GM21515 (cell line): ENCODE measurements at regions not wholly inside any gene's neighbourhood (a gene's known extent, or its start where the extent isn't known, plus 50 kb on each side); places are given as distances from the start of the nearest gene placed in this dataset.

Source experiments
- ATAC-seq: cut with Tn5 transposase; IDR thresholded peaks from one replicate; pipeline ENCODE4 v1.9.1; 2021; ENCODE audit not compliant: unreplicated experiment

DNA sequence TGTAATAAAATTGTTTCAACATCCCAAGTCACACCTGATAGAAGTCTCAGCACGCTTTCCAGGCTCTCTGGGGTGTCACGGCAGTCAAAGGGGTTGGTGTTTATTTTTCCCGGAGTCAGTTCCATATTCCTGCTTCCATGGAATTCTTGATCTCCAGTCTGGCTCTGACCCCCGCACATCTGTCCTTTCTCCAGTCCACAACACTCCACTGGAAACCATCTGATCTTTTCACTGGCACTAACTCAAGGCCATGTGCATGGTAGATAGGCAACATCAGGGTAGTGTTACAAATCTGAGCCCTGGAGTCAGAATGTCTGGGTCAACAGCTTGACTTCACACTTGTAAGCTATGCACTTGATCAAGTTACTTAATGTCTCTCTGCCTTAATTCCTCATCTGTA lies 176.2 kb downstream of the WDR11 start:
- no peak for ATAC-seq

DNA sequence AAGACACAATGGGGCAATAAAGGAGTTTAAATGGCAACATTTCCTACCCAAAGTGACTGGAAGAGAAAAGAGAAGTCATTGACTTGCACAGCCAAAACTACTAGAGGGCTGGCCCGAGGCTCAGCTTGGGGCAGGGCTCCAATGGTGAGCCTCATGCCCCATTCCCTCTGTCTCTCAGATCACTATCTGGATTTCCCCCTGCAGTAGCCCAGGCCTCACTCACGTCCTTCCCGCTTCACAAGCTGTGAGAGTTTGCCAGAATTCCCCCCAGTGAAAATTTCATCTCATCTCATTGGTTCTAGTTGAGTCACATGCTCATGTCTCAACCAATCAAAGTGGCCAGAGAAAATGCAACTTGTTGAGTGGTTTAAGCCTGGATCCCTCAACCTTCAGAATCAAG lies 181.3 kb downstream of the WDR11 start:
- no peak for ATAC-seq

DNA sequence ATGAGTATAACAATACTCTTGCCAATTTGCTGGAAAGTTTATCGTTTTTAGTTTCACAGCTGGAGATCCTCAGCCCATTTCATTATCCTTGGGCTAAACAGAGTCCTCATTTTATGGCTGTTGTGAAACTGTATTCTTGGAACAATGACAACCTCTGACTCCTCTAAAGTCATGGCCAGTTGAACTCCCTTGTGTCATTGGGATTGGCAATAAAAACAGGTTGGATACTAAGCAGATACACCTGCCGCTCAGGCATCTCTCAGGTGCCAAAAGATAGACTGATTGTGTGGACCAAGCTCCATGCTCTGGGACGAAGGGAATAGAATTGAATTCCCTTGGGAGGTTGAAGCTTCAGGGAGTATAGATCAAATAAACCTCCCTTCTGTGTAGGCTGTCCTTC lies 182.2 kb downstream of the WDR11 start:
- ATAC-seq, result no peak

DNA sequence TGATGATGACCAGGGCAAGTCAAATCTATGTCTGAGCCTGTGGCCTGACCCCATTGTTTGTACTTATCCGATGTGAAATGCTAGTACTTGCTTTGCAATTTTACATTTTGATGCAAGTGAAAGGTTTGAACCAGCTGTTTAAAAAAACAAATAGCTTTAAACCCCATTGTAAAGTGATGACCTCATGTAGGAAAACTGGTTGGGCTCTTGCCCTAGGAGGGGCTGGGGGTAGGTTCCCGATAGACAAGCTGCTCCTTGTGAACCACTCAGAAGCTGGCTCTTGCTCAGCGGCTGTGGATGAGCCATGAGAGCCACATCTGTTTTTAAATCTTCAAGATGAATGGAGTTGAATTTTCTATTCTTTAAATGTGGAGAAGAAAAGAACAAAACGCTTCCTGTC lies 185.3 kb downstream of the WDR11 start:
- no peak for ATAC-seq

DNA sequence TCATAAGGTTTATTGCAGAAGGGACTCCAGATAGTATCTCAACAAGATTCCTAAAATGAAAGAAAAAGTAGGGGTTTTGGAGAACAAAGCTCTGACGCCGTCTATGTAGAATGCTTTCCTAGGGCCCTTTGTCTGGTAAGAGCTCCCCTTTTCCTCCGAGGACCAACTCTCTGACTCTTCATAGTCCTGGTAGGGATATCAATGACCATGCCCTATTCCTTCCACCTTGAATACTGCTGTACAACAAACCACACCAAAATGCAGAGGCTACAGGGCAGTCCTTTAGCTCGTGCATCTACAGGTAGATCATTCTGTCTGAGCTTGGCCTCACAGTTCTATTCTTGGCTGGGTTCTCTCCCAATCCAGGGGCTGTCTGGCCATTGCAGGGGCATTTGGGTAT lies 190.3 kb downstream of the WDR11 start:
- ATAC-seq, result no peak

DNA sequence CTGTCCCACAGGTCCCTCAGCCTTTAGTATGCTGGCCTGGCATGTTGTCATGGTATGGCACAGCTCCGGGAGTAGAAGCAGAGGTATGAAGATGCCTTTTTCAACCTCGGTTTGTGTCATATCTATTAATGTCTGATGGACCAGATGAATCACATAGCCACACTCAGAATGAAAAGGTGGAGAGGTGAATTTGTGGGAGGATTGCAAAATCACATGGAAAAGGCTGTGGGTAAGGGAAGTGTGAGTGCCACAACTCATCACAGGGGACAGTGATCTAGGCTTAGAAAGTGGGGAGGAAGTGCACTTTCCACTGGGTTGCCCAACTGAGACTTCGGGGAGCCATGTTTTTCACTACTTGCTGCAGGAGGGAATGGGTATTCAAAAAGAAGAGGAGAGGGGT lies 190.7 kb downstream of the WDR11 start:
- no peak for ATAC-seq

DNA sequence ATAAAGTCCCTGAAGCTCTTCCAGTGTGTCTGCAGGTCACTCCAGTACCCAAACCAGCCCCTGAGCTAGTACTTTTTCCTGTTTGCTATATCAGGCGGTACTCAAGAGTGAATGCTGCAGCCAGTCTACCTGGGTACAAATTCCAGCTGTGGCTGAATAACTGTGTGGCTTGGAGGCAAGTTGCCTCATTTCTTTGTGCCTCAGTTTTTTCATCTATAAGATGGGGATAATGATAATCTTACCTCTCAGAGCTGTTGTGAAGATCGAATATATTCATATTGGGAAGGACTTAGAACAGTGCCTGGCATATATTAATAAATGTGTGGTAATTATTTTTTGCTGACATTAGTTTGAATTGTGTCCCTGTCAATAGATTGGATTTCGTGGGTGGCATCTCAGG lies 191.2 kb downstream of the WDR11 start:
- no peak for ATAC-seq

DNA sequence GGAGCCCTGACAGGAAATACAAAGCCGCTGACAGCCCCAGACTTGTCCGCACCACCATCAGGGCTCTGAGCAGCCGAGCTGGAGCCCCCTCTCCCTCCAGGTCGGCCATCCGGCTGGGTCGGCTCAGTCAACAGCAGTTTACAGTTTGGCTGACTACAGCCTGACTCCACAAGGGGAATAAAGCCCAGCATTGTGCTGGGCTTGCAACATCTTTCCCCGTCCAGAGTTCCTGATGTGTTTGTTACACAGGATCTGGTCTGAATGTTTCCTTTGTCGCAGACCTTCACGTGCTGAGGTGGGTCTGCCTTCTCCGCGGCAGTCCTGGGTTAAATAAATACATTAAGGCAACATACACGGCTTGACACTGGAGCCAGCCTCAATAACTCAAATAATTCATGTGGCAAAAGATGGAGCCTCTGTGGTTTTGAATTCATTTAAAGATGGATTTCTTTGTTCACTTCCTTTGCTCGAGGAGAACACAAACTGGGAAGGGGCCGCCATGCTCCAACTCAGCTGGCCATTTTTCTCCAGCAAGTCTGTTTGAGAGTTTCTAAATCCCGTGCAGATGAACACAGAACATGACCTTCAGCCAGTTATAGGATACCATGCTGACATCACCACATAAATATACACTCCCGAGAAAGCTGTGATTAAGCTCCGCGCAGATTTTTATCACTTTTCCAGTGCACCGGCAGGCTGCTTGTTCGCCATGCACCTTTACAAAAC lies 192.1 kb downstream of the WDR11 start:
- no peak for ATAC-seq

DNA sequence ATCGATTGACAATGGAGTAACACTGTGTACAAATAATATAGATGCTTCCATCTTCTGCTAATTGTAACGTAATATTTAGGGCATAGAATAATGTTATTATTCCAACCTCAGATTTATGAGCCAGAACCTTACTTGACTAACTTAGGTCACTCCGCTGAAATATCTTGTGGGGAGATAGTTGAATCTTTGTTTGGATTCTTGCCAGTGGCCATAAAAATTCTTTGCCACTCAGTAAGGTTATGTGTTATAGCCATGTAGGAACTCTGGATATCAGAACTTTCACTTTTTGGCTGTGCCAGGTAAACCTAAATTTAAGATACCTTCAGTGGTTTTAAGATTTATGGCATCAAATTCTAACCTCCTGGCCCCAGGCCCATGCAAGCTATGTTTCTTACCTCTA lies 197.6 kb downstream of the WDR11 start:
- no peak for ATAC-seq

DNA sequence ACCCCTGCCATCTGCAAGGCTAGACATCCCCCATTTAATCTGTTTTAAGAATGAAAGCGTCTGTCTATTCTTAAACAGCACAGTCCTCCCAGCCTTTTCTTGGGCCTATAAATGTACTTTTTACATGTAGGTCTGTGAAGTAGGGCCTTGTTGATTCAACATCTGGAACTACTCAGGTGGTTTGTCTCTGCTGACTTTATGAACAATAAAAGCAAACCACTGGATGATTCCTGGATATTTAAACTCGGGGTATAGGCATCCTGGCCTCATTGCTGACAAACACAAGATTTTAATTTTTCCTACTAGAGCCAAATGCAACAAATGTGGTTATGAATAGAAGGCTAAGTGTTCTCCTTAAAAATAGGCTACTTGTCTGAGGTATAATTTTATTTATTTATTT lies 198.3 kb downstream of the WDR11 start:
- no peak for ATAC-seq

DNA sequence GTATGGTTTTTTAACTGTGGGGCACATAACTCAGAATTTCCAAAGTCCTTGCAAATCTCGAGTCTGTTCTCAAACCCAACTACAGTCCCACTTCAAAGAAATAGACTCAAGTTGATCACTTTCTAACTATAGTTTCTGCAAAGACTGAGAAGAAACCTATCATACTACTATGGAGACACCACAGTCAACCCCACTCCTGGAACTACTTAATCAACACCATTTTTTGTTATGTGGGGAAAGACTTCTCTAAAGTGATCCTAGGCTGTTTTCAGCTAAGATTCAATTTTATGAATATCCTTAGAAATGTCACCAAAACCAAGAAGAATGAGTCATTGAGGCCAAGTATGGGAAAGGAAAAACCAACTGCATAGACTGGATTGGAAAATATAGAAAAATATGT lies 198.8 kb downstream of the WDR11 start:
- ATAC-seq, result no peak

DNA sequence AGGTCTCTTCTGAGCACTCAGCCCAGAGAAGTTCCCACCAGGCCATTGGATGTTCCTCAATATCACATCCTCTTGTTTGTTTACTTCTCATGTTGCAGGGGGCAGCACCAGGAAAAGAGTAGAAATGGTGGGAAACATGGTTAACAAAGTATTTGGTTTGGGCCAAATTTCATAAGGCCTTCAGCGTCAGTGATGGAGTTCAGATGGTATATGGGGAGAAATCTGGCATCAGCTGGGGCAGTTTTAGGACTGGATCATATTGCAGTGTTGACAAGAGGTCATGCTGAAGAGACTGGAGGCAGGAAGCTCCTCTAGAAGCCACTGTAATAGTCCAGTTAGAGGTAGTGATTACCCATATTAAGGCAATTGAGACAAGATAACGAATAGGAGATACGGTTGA lies 200.0 kb downstream of the WDR11 start:
- ATAC-seq, result no peak

DNA sequence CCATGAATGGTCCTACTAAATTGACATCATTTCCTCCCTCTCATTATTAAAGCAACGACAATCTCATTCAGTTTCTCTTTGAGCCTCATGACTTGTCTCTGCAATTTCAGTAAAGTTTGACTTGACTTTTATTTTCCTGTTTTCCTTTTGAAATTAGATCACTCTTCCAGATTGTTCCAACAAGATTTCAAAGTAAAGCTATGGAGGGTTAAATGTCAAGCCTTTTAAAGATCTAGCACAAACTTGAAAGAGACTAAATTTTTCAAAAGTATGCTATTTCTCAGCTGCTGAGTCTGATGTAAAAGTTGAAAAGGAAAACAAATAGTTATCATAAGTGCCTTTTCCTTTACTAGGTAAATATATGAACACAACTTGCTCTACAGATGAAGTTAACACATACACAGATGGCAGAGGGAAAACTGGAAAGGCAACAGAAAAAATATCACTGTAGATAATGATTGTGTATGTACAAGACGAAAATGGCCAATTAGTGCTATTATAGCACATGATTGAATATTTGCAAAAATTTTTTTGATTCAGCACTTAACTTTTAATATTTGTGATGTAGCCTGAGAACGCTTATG lies 200.6 kb downstream of the WDR11 start:
- ATAC-seq, result no peak

DNA sequence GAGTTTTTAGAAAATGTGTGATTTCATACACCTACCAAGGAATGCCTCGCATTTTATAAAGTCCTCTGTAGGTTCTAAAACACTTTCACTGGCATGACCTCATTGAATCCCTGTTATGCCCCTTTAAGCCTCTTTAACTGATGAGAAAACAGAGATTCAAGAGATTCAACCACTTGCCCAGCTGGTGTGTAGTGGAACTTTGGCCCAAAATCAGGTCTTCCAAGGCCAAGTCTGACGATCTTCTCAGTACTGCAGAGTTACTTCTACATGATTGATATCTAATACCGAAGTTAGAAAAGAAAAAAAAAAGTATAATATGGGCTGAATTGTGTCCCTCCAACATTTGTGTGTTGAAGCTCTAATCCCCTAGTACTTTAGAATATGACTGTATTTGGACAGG lies 202.0 kb downstream of the WDR11 start:
- no peak for ATAC-seq

DNA sequence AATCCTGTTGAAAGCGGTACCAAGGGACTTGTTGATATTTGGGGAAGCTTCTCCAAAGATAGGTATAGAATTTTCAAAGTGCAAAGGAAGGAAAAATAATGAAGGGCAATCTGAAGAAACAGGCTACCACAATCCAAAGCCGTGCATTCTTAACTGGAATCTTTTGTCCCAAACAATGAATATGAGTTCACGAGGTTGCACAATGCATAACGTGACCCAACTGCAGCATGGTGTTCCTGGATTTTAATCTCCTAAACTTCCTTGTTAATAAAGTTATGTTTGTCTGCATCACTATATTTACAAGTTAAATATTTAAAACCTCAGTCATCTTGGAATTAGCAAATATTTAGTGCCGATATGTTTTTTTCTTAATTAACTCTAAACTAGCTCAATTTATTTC lies 203.7 kb downstream of the WDR11 start:
- no peak for ATAC-seq

DNA sequence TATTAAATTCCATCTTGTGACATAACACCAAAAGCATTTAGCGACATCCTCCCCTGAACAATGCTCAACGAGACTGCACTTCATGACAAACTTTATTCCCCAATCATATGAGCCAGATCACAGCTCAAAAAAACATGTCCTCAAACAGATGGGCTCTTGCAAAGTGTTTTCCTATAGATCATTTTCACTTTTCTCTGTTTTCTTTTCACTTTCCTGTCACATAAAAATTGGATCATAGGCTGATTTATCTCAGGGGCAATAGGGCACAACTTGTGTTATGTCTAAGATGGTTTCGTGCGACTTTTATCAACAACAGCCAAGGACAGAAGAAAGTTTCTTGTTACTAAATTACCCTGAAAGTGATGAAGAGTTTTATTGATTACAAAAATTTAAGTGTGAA lies 206.1 kb downstream of the WDR11 start:
- ATAC-seq, result no peak

DNA sequence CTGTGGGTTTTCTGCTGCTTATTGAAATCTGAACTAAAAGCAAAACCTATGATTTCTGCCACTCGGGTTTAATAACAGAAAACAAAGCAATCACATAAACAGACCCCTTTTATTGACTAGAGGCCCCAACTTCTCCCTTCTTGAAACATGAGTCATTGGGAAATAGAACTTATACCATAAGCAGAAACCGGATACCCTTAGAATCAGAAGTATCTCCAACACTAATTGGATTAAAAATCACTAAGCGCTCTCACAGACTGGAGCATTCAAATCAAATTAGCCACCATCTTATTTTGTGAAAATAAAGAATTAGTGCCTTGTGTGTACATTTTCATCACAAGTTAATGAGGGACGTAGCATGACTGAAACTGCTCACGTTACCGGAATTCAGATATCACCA lies 206.9 kb downstream of the WDR11 start:
- no peak for ATAC-seq

DNA sequence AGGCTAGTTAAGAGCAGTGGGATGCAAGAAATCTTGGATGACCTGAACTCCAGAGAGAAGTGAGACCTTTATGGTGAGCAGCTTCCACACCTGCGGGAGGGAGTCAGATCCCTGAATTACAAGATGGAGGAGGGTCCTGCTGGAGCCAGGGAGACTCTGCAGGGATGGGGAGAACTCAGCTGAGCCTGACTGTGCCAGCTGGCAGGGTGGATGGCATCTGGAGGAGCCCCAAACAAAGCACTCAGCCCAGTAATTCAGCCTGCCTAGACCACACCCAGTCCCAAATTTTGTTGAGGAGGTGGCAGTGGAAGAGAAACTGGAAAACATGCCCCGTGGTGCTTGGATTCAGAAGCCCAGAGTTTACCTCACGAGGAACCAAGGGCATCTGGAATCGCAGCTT lies 208.2 kb downstream of the WDR11 start:
- ATAC-seq, result no peak

DNA sequence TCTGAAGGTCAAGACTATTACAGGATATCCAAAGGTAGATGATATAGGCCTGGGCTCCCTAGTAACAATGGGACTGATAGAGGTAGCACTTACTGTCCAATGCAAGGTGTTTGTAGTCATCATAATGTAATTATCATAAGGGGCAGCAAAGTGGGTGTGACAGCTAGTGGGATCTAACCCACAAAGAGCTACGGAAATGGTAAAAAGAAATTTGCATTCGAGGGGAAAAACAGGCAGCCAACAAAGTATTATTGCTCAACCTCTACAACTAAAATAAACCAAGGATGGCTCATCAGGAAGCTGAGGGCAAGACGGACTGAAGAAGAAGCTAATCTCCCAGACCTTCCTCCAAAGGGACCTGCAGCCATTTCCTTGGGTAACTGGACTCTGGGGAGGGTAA lies 211.0 kb downstream of the WDR11 start:
- ATAC-seq, result no peak

DNA sequence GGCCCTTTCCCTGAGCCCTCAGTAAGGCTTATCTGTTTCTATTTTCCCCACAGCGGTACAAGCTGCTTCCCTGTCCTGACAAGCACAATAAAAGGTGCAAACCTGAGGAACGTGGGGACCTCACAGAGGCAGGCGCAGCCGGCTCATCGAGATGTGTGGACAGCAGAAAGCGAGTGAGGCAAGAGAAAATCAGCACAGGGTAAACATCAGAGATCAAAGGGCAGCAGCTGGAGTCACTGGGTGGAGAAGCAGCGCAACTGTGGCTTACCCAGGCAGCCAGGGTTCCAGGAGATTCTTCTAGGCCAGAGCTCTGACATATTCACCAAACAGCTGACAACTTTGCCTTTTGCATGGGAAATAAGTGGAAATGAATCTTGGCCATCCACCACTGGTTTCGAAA lies 212.6 kb downstream of the WDR11 start:
- ATAC-seq, result no peak

DNA sequence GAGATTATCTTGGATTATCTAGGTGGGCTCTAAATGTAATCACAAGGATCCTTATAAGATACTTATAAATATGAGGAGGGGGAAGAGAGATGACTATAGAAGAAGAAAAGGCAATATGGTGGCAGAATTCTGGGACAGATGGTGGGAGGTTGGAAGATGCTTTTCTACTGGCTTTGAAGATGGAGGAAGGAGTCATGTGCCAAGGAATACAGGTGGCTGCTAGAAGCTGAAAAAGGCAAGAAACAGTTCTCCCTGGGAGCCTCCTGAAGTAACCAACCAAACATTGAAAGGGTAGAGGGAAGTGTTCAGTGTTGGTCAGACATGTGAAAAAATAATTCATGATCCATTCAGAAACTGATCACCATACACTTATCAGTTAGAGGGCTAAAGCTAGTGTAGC lies 213.3 kb downstream of the WDR11 start:
- ATAC-seq, result no peak

DNA sequence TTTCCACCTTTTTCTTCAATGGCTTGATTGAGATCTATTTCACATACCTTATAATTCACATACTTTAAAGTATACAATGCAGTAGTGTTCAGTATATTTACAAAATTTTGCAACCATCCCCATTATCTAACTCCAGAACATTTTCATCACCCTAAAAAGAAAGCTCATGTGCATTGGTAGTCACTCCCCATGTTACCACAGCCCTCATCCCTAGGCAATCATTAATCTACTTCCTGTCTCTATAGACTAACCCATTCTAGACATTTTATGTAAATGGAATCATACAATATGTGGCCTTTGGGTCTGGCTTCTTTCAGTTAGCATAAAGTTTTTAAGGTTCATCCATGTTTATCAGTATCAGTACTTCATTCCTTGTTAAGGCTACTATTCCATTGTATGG lies 214.2 kb downstream of the WDR11 start:
- no peak for ATAC-seq
